ENCODE measurements at regions not wholly inside any gene's neighbourhood (a gene's known extent, or its start where the extent isn't known, plus 50 kb on each side); places are given as distances from the start of the nearest gene placed in this dataset.

DNA sequence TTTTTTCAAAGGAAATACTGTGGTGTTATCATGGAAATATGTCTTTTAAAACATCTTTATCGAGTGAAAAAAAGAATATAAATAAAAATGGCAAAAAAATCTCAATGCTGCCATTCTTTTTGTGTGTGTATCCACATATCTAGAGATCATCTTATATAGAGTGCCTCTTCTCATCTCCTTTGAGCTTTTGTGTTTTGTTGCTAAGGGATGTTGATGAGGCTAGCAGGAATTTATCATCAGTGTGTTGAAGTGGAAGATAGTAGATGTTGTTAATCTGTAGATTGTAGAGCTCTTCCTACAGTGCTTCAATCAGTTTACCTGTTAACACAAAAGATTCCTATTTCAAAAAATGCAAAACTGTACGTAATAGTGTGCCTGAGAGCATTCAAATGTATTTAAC is 1738.0 kb upstream of the SEL1L start:
- TF ChIP-seq, protein P1, sequence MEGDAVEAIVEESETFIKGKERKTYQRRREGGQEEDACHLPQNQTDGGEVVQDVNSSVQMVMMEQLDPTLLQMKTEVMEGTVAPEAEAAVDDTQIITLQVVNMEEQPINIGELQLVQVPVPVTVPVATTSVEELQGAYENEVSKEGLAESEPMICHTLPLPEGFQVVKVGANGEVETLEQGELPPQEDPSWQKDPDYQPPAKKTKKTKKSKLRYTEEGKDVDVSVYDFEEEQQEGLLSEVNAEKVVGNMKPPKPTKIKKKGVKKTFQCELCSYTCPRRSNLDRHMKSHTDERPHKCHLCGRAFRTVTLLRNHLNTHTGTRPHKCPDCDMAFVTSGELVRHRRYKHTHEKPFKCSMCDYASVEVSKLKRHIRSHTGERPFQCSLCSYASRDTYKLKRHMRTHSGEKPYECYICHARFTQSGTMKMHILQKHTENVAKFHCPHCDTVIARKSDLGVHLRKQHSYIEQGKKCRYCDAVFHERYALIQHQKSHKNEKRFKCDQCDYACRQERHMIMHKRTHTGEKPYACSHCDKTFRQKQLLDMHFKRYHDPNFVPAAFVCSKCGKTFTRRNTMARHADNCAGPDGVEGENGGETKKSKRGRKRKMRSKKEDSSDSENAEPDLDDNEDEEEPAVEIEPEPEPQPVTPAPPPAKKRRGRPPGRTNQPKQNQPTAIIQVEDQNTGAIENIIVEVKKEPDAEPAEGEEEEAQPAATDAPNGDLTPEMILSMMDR (IDR thresholded peaks at IDR 0.05; ENCODE audit: poor library complexity) = no peak
- TF ChIP-seq EZH2phosphoT487 (IDR thresholded peaks at IDR 0.05; ENCODE audit: low read depth, severe bottlenecking, unreplicated experiment) = no peak
